ENCODE measurements at regions not wholly inside any gene's neighbourhood (a gene's known extent, or its start where the extent isn't known, plus 50 kb on each side); places are given as distances from the start of the nearest gene placed in this dataset.
"Not testable (repeated sequence)": the region's sequence is repeated elsewhere in the genome, so short reads cannot be mapped to it uniquely, and the experiment has no call there.

DNA sequence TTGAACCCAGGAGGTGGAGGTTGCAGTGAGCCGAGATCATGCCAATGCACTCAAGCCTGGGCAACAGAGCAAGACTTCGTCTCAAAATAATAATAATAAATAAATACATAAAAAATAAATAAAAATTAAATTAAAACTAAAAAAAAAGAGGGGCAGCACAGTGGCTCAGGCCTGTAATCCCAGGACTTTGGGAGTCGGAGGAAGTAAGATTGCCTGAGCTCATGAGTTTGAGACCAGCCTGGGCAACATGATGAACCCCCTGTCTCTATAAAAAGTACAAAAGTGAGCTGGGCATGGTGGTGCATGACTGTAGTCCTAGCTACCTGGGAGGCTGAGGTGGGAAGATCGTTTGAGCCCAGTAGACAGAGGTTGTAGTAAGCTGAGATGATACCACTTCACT is 4501.5 kb upstream of the OR11H1 start:
- TF ChIP-seq, protein P1, sequence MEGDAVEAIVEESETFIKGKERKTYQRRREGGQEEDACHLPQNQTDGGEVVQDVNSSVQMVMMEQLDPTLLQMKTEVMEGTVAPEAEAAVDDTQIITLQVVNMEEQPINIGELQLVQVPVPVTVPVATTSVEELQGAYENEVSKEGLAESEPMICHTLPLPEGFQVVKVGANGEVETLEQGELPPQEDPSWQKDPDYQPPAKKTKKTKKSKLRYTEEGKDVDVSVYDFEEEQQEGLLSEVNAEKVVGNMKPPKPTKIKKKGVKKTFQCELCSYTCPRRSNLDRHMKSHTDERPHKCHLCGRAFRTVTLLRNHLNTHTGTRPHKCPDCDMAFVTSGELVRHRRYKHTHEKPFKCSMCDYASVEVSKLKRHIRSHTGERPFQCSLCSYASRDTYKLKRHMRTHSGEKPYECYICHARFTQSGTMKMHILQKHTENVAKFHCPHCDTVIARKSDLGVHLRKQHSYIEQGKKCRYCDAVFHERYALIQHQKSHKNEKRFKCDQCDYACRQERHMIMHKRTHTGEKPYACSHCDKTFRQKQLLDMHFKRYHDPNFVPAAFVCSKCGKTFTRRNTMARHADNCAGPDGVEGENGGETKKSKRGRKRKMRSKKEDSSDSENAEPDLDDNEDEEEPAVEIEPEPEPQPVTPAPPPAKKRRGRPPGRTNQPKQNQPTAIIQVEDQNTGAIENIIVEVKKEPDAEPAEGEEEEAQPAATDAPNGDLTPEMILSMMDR (optimal IDR thresholded peaks at IDR 0.05 in 1 of 3, IDR thresholded peaks at IDR 0.05 in 1 of 3, conservative IDR thresholded peaks at IDR 0.05 in 1 of 3; ENCODE audit: extremely low read depth in 1 of 3, insufficient read depth in 2 of 3, low read length in 3 of 3) = not testable (repeated sequence)
- not testable (repeated sequence) for TF ChIP-seq EZH2 (IDR thresholded peaks at IDR 0.05; ENCODE audit: low read length)

Measured in keratinocyte (primary cell).